Kidney capillary endothelial cell (primary cell): ENCODE measurements at regions not wholly inside any gene's neighbourhood (a gene's known extent, or its start where the extent isn't known, plus 50 kb on each side); places are given as distances from the start of the nearest gene placed in this dataset.
"Not testable (repeated sequence)": the region's sequence is repeated elsewhere in the genome, so short reads cannot be mapped to it uniquely, and the experiment has no call there.

Experiments
- DNase-seq: peaks from one replicate; pipeline ENCODE4 v3.0.0-alpha.2; 2018; ENCODE audit warnings: low spot score

GRCh38 chr15:26186138-26186537 lies 323.0 kb upstream of the ATP10A start:
- DNase-seq = not testable (repeated sequence)

GRCh38 chr15:26182441-26182840 lies 319.3 kb upstream of the ATP10A start:
- DNase-seq = no peak

- DNase-seq = no peak
Observed at GRCh38 chr15:26179906-26180305, 316.8 kb upstream of the ATP10A start.

- no peak for DNase-seq
Observed at GRCh38 chr15:26178640-26179220, 315.6 kb upstream of the ATP10A start.

- no peak for DNase-seq
Observed at GRCh38 chr15:26177816-26178215, 314.7 kb upstream of the ATP10A start.

- no peak for DNase-seq
Observed at GRCh38 chr15:26176831-26177230, 313.7 kb upstream of the ATP10A start.

- no peak for DNase-seq
Observed at GRCh38 chr15:26171266-26171665, 308.1 kb upstream of the ATP10A start.

- DNase-seq = no peak
Observed at GRCh38 chr15:26166429-26166828, 303.3 kb upstream of the ATP10A start.

- DNase-seq = no peak
Observed at GRCh38 chr15:26165546-26165945, 302.4 kb upstream of the ATP10A start.

- DNase-seq = no peak
Observed at GRCh38 chr15:26160343-26160742, 297.2 kb upstream of the ATP10A start.

- no peak for DNase-seq
Observed at GRCh38 chr15:26158176-26158575, 295.0 kb upstream of the ATP10A start.

GRCh38 chr15:26157081-26157480 lies 294.0 kb upstream of the ATP10A start:
- no peak for DNase-seq

GRCh38 chr15:26156051-26156450 lies 292.9 kb upstream of the ATP10A start:
- DNase-seq = no peak

- no peak for DNase-seq
Observed at GRCh38 chr15:26148156-26148860, 285.2 kb upstream of the ATP10A start.

- no peak for DNase-seq
Observed at GRCh38 chr15:26146202-26146601, 283.1 kb upstream of the ATP10A start.

- no peak for DNase-seq
Observed at GRCh38 chr15:26145796-26146195, 282.7 kb upstream of the ATP10A start.

GRCh38 chr15:26144836-26145235 lies 281.7 kb upstream of the ATP10A start:
- no peak for DNase-seq

- DNase-seq = no peak
Observed at GRCh38 chr15:26143221-26143620, 280.1 kb upstream of the ATP10A start.

- DNase-seq = no peak
Observed at GRCh38 chr15:26134812-26135211, 271.7 kb upstream of the ATP10A start.

GRCh38 chr15:26134152-26134551 lies 271.0 kb upstream of the ATP10A start:
- DNase-seq = no peak

GRCh38 chr15:26132811-26133210 lies 269.7 kb upstream of the ATP10A start:
- no peak for DNase-seq

GRCh38 chr15:26129852-26130251 lies 266.7 kb upstream of the ATP10A start:
- no peak for DNase-seq

GRCh38 chr15:26128611-26129140 lies 265.5 kb upstream of the ATP10A start:
- no peak for DNase-seq
